Liver (tissue), 8 donors: ENCODE measurements at regions not wholly inside any gene's neighbourhood (a gene's known extent, or its start where the extent isn't known, plus 50 kb on each side); places are given as distances from the start of the nearest gene placed in this dataset.

Experiments used
- DNase-seq: peaks from one replicate; pipeline ENCODE4 v3.0.0-alpha.2; 2017; ENCODE audit warnings: low spot score
- H3K27ac ChIP-seq, 2 donors: one replicate each; pipeline ENCODE4 v1.7.0; 2013; ENCODE audit warnings: inconsistent platforms in 2 of 2, low read length in 2 of 2, control low read depth in 1 of 2, low read depth in 1 of 2, mild to moderate bottlenecking in 1 of 2
- H3K27me3 ChIP-seq, 4 donors: one replicate each; pipeline versions ENCODE4 v1.6.1 to v1.7.0; 2013; ENCODE audit warnings: low read length in 3 of 4, inconsistent platforms in 1 of 4, mild to moderate bottlenecking in 1 of 4, moderate library complexity in 1 of 4; ENCODE audit not compliant: control insufficient read depth in 4 of 4, insufficient read depth in 4 of 4
- H3K36me3 ChIP-seq, 4 donors: one replicate each; pipeline versions ENCODE4 v1.6.1 to v1.7.0; 2013; ENCODE audit warnings: low read length in 3 of 4, mild to moderate bottlenecking in 3 of 4, low read depth in 1 of 4, moderate library complexity in 1 of 4; ENCODE audit not compliant: control insufficient read depth in 4 of 4, insufficient read depth in 3 of 4
- H3K4me1 ChIP-seq, 4 donors: one replicate each; pipeline versions ENCODE4 v1.6.1 to v1.7.0; 2013; ENCODE audit warnings: low read length in 3 of 4, mild to moderate bottlenecking in 3 of 4, moderate library complexity in 1 of 4; ENCODE audit not compliant: control insufficient read depth in 4 of 4, insufficient read depth in 4 of 4
- H3K4me3 ChIP-seq, 3 donors: one replicate each; pipeline versions ENCODE4 v1.6.1 to v1.7.0; 2013; ENCODE audit warnings: low read length in 3 of 3, control low read depth in 1 of 3, low read depth in 1 of 3, mild to moderate bottlenecking in 1 of 3
- H3K9ac ChIP-seq, 2 donors: one replicate each; pipeline ENCODE4 v1.7.0; 2013; ENCODE audit warnings: low read length in 2 of 2, mild to moderate bottlenecking in 2 of 2, moderate library complexity in 2 of 2, control low read depth in 1 of 2, low read depth in 1 of 2
- H3K9me3 ChIP-seq, 4 donors: one replicate each; pipeline versions ENCODE4 v1.6.1 to v1.7.0; 2013; ENCODE audit warnings: low read length in 3 of 4; ENCODE audit not compliant: control insufficient read depth in 4 of 4
- EGR1 ChIP-seq, 2 donors: IDR thresholded peaks; 2 replicates each; pipeline ENCODE4 v1.6.1; 2016 to 2018; ENCODE audit warnings: antibody characterized with exemption in 2 of 2, low read depth in 2 of 2
- FOXA1 ChIP-seq: IDR thresholded peaks from 2 replicates; pipeline ENCODE4 v1.6.1; 2016; ENCODE audit warnings: antibody characterized with exemption
- GABPA ChIP-seq, 2 donors: IDR thresholded peaks in 1 of 2; conservative IDR thresholded peaks in 1 of 2; 2 replicates each; pipeline ENCODE4 v1.6.1; 2016; ENCODE audit warnings: antibody characterized with exemption in 2 of 2, mild to moderate bottlenecking in 1 of 2, moderate library complexity in 1 of 2
- HNF4A ChIP-seq, 2 donors: conservative IDR thresholded peaks; 2 replicates each; pipeline ENCODE4 v1.6.1; 2016; ENCODE audit warnings: antibody characterized with exemption in 2 of 2, mild to moderate bottlenecking in 2 of 2
- HNF4G ChIP-seq: IDR thresholded peaks from 2 replicates; pipeline ENCODE4 v1.6.1; 2016; ENCODE audit warnings: antibody characterized with exemption
- JUND ChIP-seq, 2 donors: IDR thresholded peaks; 2 replicates each; pipeline ENCODE4 v1.6.1; 2016; ENCODE audit warnings: antibody characterized with exemption in 2 of 2
- NR2F2 ChIP-seq: IDR thresholded peaks from 2 replicates; pipeline ENCODE4 v1.6.1; 2016; ENCODE audit warnings: antibody characterized with exemption
- RAD21 ChIP-seq, 2 donors: IDR thresholded peaks; 2 replicates each; pipeline ENCODE4 v1.6.1; 2016; ENCODE audit warnings: antibody characterized with exemption in 2 of 2, mild to moderate bottlenecking in 2 of 2
- RXRA ChIP-seq, 2 donors: IDR thresholded peaks; 2 replicates each; pipeline ENCODE4 v1.6.1; 2017 to 2018; ENCODE audit warnings: antibody characterized with exemption in 2 of 2, mild to moderate bottlenecking in 1 of 2
- SP1 ChIP-seq: IDR thresholded peaks from 2 replicates; pipeline ENCODE4 v1.6.1; 2018; ENCODE audit warnings: antibody characterized with exemption, mild to moderate bottlenecking
- TAF1 ChIP-seq: conservative IDR thresholded peaks from 2 replicates; pipeline ENCODE4 v1.6.1; 2016; ENCODE audit warnings: antibody characterized with exemption, mild to moderate bottlenecking
- YY1 ChIP-seq: IDR thresholded peaks from 2 replicates; pipeline ENCODE4 v1.6.1; 2016; ENCODE audit warnings: antibody characterized with exemption, mild to moderate bottlenecking
- WGBS: extraction: QIAGEN DNeasy Blood & Tissue Kit; methylation state at CpG from one replicate; pipeline ENCODE4 v1.1.7; 2013; 5-methylcytosine and 5-hydroxymethylcytosine counted together
- TF ChIP-seq, protein P1 (sequence below): IDR thresholded peaks from 2 replicates; pipeline ENCODE4 v1.6.1; 2016; ENCODE audit warnings: antibody characterized with exemption
- TF ChIP-seq, protein P2 (sequence below): IDR thresholded peaks from 2 replicates; pipeline ENCODE4 v1.6.1; 2016; ENCODE audit warnings: antibody characterized with exemption
- TF ChIP-seq, protein P3 (sequence below): IDR thresholded peaks from 2 replicates; pipeline ENCODE4 v1.6.1; 2016; ENCODE audit warnings: antibody characterized with exemption, mild to moderate bottlenecking
- TF ChIP-seq, protein P4 (sequence below): fragments of 150-350 bp; IDR thresholded peaks from 2 replicates; pipeline ENCODE4 v1.5.1; 2017; ENCODE audit warnings: improper control_type of control experiment, low read depth, low read length; ENCODE audit not compliant: missing input control
- donor health status: healthy.
- donor health status: healthy.
- donor health status: healthy.
- donor health status: healthy.
- donor health status: healthy.

DNA sequence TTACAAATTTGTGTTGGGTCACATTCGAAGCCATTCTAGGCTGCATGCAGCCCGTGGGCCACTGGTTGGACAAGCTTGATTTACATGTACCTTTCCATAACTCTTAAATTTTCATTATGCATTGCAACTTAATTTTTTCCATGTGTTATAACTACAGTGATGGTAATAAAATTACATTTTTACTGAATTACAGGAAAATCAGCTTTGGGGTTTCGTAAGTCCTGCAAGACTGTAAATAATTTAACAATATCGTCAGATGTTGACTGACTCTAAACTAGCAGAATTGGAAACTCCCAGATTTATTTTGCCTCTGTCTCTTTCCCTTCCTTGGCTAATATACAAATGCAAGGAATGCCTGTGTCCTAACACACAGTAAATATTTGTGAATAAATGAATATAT, 88.0 kb upstream of the RAPGEF2 start:
- H3K27me3 ChIP-seq: no peaks in the 10 kb centered on the region
- no peaks in the 10 kb centered on the region for H3K36me3 ChIP-seq
- peak overlapping the region in 1 of 2 donors; percentile 63 for H3K27ac ChIP-seq
- no peak overlapping the region for H3K4me3 ChIP-seq
- DNase-seq: no peak
- 55% methylated on average over 4 of the region's 4 CpGs for WGBS
- TF ChIP-seq SP1: peak; percentile 15
- no peak for TF ChIP-seq HNF4A (conservative IDR thresholded peaks at IDR 0.05)
- H3K9me3 ChIP-seq: no peaks in the 10 kb centered on the region
- H3K4me1 ChIP-seq: peaks cover 7 to 53% (median 34%) of the 10 kb centered on the region in 4 donors
- H3K9ac ChIP-seq: no peak overlapping the region

DNA sequence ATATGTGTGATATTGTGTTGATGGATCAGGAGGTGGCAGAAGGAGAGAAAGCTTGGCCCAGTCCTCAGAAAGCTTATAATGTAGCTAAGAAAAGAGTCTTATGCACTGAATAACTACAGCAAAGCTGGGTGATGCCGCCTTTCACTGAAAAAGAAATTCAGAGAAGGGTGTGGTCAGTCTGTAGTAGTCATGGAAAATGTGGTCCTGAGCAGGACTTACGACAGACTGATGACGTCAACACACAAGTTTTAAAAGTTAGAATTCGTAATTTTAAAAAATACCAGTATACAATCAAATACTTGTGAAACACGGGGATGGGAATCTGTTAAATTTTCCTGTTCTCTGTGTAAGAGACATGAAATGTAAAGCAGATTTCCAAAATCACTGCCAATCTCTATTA, 87.0 kb upstream of the RAPGEF2 start:
- no peak for TF ChIP-seq FOXA1
- no peak for TF ChIP-seq HNF4A (conservative IDR thresholded peaks at IDR 0.05)
- no peak for TF ChIP-seq NR2F2
- no peak for TF ChIP-seq RXRA (IDR thresholded peaks at IDR 0.05)
- no peak for TF ChIP-seq YY1
- TF ChIP-seq EGR1 (IDR thresholded peaks at IDR 0.05; ENCODE audit: low read depth in 2 of 2): no peak
- no peak for TF ChIP-seq JUND (IDR thresholded peaks at IDR 0.05)

DNA sequence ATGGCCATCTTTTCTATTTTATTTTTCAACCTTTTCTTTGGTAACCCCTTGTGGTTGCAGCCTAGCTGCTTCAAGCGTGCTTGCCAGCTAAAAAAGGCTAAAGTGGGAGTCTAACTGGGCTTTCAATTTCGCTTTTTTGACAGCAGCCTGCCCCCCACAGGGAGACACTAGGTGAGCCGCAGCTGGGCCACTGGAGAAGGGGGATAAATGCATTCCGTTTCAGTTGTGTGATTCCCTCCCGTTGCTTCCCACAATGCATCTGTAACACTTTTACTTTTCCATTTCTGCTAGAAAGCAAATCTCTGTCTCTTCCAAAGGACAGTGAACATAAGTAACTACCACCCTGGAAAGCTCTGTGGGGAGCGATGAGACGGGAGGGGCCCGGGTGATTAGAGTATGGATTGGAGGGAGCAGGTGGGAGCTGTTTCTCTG, 86.3 kb upstream of the RAPGEF2 start:
- TF ChIP-seq RAD21 (IDR thresholded peaks at IDR 0.05) (peak; percentile 81 to 85), SP1 (peak; percentile 29), HNF4A (conservative IDR thresholded peaks at IDR 0.05) (peak in 1 of 2 donors; percentile 32), TAF1 (no peak), GABPA (IDR thresholded peaks at IDR 0.05 in 1 of 2, conservative IDR thresholded peaks at IDR 0.05 in 1 of 2) (no peak), FOXA1 (no peak), YY1 (no peak), NR2F2 (no peak), HNF4G (no peak), JUND (IDR thresholded peaks at IDR 0.05) (no peak), RXRA (IDR thresholded peaks at IDR 0.05) (peak in 1 of 2 donors; percentile 27)
- TF ChIP-seq, protein P1, sequence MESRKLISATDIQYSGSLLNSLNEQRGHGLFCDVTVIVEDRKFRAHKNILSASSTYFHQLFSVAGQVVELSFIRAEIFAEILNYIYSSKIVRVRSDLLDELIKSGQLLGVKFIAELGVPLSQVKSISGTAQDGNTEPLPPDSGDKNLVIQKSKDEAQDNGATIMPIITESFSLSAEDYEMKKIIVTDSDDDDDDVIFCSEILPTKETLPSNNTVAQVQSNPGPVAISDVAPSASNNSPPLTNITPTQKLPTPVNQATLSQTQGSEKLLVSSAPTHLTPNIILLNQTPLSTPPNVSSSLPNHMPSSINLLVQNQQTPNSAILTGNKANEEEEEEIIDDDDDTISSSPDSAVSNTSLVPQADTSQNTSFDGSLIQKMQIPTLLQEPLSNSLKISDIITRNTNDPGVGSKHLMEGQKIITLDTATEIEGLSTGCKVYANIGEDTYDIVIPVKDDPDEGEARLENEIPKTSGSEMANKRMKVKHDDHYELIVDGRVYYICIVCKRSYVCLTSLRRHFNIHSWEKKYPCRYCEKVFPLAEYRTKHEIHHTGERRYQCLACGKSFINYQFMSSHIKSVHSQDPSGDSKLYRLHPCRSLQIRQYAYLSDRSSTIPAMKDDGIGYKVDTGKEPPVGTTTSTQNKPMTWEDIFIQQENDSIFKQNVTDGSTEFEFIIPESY: no peak
- TF ChIP-seq, protein P2, sequence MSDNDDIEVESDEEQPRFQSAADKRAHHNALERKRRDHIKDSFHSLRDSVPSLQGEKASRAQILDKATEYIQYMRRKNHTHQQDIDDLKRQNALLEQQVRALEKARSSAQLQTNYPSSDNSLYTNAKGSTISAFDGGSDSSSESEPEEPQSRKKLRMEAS: no peak
- TF ChIP-seq, protein P3, sequence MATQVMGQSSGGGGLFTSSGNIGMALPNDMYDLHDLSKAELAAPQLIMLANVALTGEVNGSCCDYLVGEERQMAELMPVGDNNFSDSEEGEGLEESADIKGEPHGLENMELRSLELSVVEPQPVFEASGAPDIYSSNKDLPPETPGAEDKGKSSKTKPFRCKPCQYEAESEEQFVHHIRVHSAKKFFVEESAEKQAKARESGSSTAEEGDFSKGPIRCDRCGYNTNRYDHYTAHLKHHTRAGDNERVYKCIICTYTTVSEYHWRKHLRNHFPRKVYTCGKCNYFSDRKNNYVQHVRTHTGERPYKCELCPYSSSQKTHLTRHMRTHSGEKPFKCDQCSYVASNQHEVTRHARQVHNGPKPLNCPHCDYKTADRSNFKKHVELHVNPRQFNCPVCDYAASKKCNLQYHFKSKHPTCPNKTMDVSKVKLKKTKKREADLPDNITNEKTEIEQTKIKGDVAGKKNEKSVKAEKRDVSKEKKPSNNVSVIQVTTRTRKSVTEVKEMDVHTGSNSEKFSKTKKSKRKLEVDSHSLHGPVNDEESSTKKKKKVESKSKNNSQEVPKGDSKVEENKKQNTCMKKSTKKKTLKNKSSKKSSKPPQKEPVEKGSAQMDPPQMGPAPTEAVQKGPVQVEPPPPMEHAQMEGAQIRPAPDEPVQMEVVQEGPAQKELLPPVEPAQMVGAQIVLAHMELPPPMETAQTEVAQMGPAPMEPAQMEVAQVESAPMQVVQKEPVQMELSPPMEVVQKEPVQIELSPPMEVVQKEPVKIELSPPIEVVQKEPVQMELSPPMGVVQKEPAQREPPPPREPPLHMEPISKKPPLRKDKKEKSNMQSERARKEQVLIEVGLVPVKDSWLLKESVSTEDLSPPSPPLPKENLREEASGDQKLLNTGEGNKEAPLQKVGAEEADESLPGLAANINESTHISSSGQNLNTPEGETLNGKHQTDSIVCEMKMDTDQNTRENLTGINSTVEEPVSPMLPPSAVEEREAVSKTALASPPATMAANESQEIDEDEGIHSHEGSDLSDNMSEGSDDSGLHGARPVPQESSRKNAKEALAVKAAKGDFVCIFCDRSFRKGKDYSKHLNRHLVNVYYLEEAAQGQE: no peak
- TF ChIP-seq, protein P4, sequence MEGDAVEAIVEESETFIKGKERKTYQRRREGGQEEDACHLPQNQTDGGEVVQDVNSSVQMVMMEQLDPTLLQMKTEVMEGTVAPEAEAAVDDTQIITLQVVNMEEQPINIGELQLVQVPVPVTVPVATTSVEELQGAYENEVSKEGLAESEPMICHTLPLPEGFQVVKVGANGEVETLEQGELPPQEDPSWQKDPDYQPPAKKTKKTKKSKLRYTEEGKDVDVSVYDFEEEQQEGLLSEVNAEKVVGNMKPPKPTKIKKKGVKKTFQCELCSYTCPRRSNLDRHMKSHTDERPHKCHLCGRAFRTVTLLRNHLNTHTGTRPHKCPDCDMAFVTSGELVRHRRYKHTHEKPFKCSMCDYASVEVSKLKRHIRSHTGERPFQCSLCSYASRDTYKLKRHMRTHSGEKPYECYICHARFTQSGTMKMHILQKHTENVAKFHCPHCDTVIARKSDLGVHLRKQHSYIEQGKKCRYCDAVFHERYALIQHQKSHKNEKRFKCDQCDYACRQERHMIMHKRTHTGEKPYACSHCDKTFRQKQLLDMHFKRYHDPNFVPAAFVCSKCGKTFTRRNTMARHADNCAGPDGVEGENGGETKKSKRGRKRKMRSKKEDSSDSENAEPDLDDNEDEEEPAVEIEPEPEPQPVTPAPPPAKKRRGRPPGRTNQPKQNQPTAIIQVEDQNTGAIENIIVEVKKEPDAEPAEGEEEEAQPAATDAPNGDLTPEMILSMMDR: peak; percentile 43
- 40% methylated on average over 8 of the region's 8 CpGs for WGBS
- peak; percentile 47 for DNase-seq
- no peaks in the 10 kb centered on the region for H3K27me3 ChIP-seq
- H3K27ac ChIP-seq: peak overlapping the region; percentile 11 to 21
- H3K9ac ChIP-seq: no peak overlapping the region
- H3K9me3 ChIP-seq: no peaks in the 10 kb centered on the region
- no peaks in the 10 kb centered on the region for H3K36me3 ChIP-seq
- H3K4me3 ChIP-seq: peak overlapping the region in 1 of 3 donors; percentile 2
- peaks cover 7 to 46% (median 28%) of the 10 kb centered on the region in 4 donors for H3K4me1 ChIP-seq

More for the DNA sequence above, 87.0 kb upstream of the RAPGEF2 start:
- Histone ChIP-seq H3K36me3 (no peaks in the 10 kb centered on the region), H3K4me1 (peaks cover 7 to 46% (median 28%) of the 10 kb centered on the region in 4 donors), H3K9ac (no peak overlapping the region), H3K27ac (no peak overlapping the region), H3K27me3 (no peaks in the 10 kb centered on the region), H3K4me3 (no peak overlapping the region), H3K9me3 (no peaks in the 10 kb centered on the region)
- 93% methylated on average over 5 of the region's 5 CpGs for WGBS
- DNase-seq: no peak
